HG02759 (cell line): ENCODE measurements at regions not wholly inside any gene's neighbourhood (a gene's known extent, or its start where the extent isn't known, plus 50 kb on each side); places are given as distances from the start of the nearest gene placed in this dataset.
"Not testable (repeated sequence)": the region's sequence is repeated elsewhere in the genome, so short reads cannot be mapped to it uniquely, and the experiment has no call there.

Experiments
- ATAC-seq: cut with Tn5 transposase; IDR thresholded peaks from one replicate; pipeline ENCODE4 v1.9.1; 2021; ENCODE audit warnings: mild to moderate bottlenecking, moderate library complexity; ENCODE audit not compliant: unreplicated experiment

- ATAC-seq: no peak
Measured at GRCh38 chr9:710951-711745, 130.3 kb upstream of the DMRT1 start.

- ATAC-seq: no peak
Measured at GRCh38 chr9:711761-712553, 129.5 kb upstream of the DMRT1 start.

GRCh38 chr9:712643-713042, 128.9 kb upstream of the DMRT1 start:
- ATAC-seq: no peak

- ATAC-seq: no peak
Measured at GRCh38 chr9:713091-713490, 128.4 kb upstream of the DMRT1 start.

GRCh38 chr9:714675-715074, 126.8 kb upstream of the DMRT1 start:
- no peak for ATAC-seq

- no peak for ATAC-seq
Measured at GRCh38 chr9:715300-715699, 126.2 kb upstream of the DMRT1 start.

- ATAC-seq: no peak
Measured at GRCh38 chr9:715743-716400, 125.6 kb upstream of the DMRT1 start.

GRCh38 chr9:717722-718121, 123.8 kb upstream of the DMRT1 start:
- ATAC-seq: no peak

GRCh38 chr9:720239-720881, 121.1 kb upstream of the DMRT1 start:
- no peak for ATAC-seq

GRCh38 chr9:722388-722980, 119.0 kb upstream of the DMRT1 start:
- no peak for ATAC-seq

- not testable (repeated sequence) for ATAC-seq
Measured at GRCh38 chr9:724461-724860, 117.0 kb upstream of the DMRT1 start.

- no peak for ATAC-seq
Measured at GRCh38 chr9:726005-726404, 115.5 kb upstream of the DMRT1 start.

- ATAC-seq: no peak
Measured at GRCh38 chr9:727767-728166, 113.7 kb upstream of the DMRT1 start.

GRCh38 chr9:728535-728934, 113.0 kb upstream of the DMRT1 start:
- no peak for ATAC-seq

GRCh38 chr9:731474-731873, 110.0 kb upstream of the DMRT1 start:
- ATAC-seq: no peak

GRCh38 chr9:734831-735511, 106.5 kb upstream of the DMRT1 start:
- ATAC-seq: no peak

- ATAC-seq: no peak
Measured at GRCh38 chr9:737400-738120, 103.9 kb upstream of the DMRT1 start.

GRCh38 chr9:738209-738915, 103.1 kb upstream of the DMRT1 start:
- ATAC-seq: no peak

- no peak for ATAC-seq
Measured at GRCh38 chr9:739362-739761, 102.1 kb upstream of the DMRT1 start.
